MM.1S (cell line): ENCODE measurements at regions not wholly inside any gene's neighbourhood (a gene's known extent, or its start where the extent isn't known, plus 50 kb on each side); places are given as distances from the start of the nearest gene placed in this dataset.

Experiments used
- DNase-seq: peaks from one replicate; pipeline ENCODE4 v3.0.0-alpha.2; 2015
- H2AFZ ChIP-seq: fragments of 300-600 bp; sonication (generic); 2 replicates; pipeline ENCODE4 v1.6.0; 2016; ENCODE audit warnings: antibody characterized with exemption, low read length
- H3F3A ChIP-seq: fragments of 300-600 bp; sonication (generic); 2 replicates; pipeline ENCODE4 v1.6.1; 2016; ENCODE audit warnings: mild to moderate bottlenecking, antibody characterized with exemption, low read length, moderate library complexity, mixed read lengths; ENCODE audit not compliant: insufficient read depth
- H3K27ac ChIP-seq: fragments of 300-600 bp; sonication (generic); 2 replicates; pipeline ENCODE4 v1.5.1; 2016; ENCODE audit warnings: mild to moderate bottlenecking, low read length
- H3K27me3 ChIP-seq: fragments of 300-600 bp; sonication (generic); replicated peaks from 2 replicates; pipeline ENCODE4 v1.6.0; 2016; ENCODE audit warnings: low read length; ENCODE audit not compliant: insufficient read depth
- H3K36me3 ChIP-seq: fragments of 300-600 bp; sonication (generic); replicated peaks from 2 replicates; pipeline ENCODE4 v1.6.1; 2016; ENCODE audit warnings: mild to moderate bottlenecking, low read length, mixed read lengths; ENCODE audit not compliant: insufficient read depth
- H3K4me1 ChIP-seq: fragments of 300-600 bp; sonication (generic); 2 replicates; pipeline ENCODE4 v1.6.1; 2016; ENCODE audit warnings: low read length, mixed read lengths
- H3K4me2 ChIP-seq: fragments of 300-600 bp; sonication (generic); 2 replicates; pipeline ENCODE4 v1.6.0; 2016; ENCODE audit warnings: low read depth, low read length
- H3K4me3 ChIP-seq: fragments of 300-600 bp; sonication (generic); 2 replicates; pipeline ENCODE4 v1.5.1; 2016; ENCODE audit warnings: low read length, mixed read lengths
- H3K79me2 ChIP-seq: fragments of 300-600 bp; sonication (generic); 2 replicates; pipeline ENCODE4 v1.6.1; 2016; ENCODE audit warnings: mixed run types, low read length, mixed read lengths
- H3K9ac ChIP-seq: fragments of 300-600 bp; sonication (generic); 2 replicates; pipeline ENCODE4 v1.6.1; 2016; ENCODE audit warnings: low read length, mixed read lengths
- H3K9me2 ChIP-seq: fragments of 300-600 bp; sonication (generic); replicated peaks from 2 replicates; pipeline ENCODE4 v1.6.1; 2016; ENCODE audit warnings: mild to moderate bottlenecking, low read length, mixed read lengths; ENCODE audit not compliant: insufficient read depth
- H3K9me3 ChIP-seq: fragments of 300-600 bp; sonication (generic); replicated peaks from 2 replicates; pipeline ENCODE4 v1.6.1; 2016; ENCODE audit warnings: mild to moderate bottlenecking, low read length, mixed read lengths; ENCODE audit not compliant: insufficient read depth
- H4K20me1 ChIP-seq: fragments of 300-600 bp; sonication (generic); 2 replicates; pipeline ENCODE4 v1.6.1; 2016; ENCODE audit warnings: mild to moderate bottlenecking, low read length, moderate library complexity, mixed read lengths; ENCODE audit not compliant: insufficient read depth
- CTCF ChIP-seq: fragments of 300-600 bp; sonication (generic); IDR thresholded peaks from 2 replicates; pipeline ENCODE4 v1.5.1; 2016; ENCODE audit warnings: antibody characterized with exemption, low read length, mixed read lengths
- EZH2 ChIP-seq: fragments of 300-600 bp; sonication (generic); optimal IDR thresholded peaks from 2 replicates; pipeline ENCODE3; 2017; ENCODE audit warnings: low read depth, mild to moderate bottlenecking, antibody characterized with exemption, low read length, mixed read lengths
- EZH2phosphoT487 ChIP-seq: fragments of 300-600 bp; sonication (generic); IDR thresholded peaks from 2 replicates; pipeline ENCODE4 v1.6.1; 2018; ENCODE audit warnings: antibody characterized with exemption, low read length

DNA sequence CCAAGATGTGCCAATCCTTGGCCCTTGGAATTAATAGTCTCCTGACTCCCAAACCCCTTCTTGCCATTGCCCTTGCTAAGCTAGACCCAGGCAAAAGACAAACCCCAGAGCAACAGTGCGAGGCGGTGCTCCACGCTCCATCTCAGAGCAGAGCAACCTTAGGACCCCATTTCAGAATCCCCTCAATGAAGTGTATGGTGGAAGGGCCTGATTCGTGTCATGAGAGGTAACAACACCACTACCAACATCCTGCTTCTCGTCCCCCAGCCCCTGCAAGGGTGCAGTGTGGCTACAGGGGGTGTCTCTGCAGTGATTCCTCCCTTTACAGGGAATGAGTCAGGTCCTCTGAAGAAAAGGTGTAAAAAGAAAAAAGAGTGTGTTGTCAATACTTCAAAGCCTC is 103.9 kb upstream of the IRF2BP2 start:
- H3K9me2 ChIP-seq: no peaks in the 10 kb centered on the region
- no peaks in the 10 kb centered on the region for H4K20me1 ChIP-seq
- H3K4me1 ChIP-seq: no peaks in the 10 kb centered on the region
- no peaks in the 10 kb centered on the region for H3F3A ChIP-seq
- H3K79me2 ChIP-seq: no peaks in the 10 kb centered on the region
- H3K9ac ChIP-seq: no peak overlapping the region
- no peaks in the 10 kb centered on the region for H3K9me3 ChIP-seq
- no peaks in the 10 kb centered on the region for H3K27me3 ChIP-seq
- no peak overlapping the region for H3K4me3 ChIP-seq
- H3K4me2 ChIP-seq: no peak overlapping the region
- TF ChIP-seq CTCF (no peak), EZH2 (no peak), EZH2phosphoT487 (no peak)
- DNase-seq: no peak
- H2AFZ ChIP-seq: no peak overlapping the region
- H3K27ac ChIP-seq: no peak overlapping the region
- H3K36me3 ChIP-seq: no peaks in the 10 kb centered on the region

GRCh38 chr1:234713440-234713839 is 103.5 kb upstream of the IRF2BP2 start:
- H3K36me3 ChIP-seq: no peaks in the 10 kb centered on the region
- no peaks in the 10 kb centered on the region for H3K27me3 ChIP-seq
- TF ChIP-seq EZH2phosphoT487: no peak
- TF ChIP-seq CTCF: no peak
- TF ChIP-seq EZH2: no peak
- H4K20me1 ChIP-seq: no peaks in the 10 kb centered on the region
- DNase-seq: no peak
- no peaks in the 10 kb centered on the region for H3F3A ChIP-seq
- no peaks in the 10 kb centered on the region for H3K4me1 ChIP-seq
- no peak overlapping the region for H3K27ac ChIP-seq
- no peak overlapping the region for H2AFZ ChIP-seq
- no peaks in the 10 kb centered on the region for H3K79me2 ChIP-seq
- H3K9ac ChIP-seq: no peak overlapping the region
- no peak overlapping the region for H3K4me2 ChIP-seq
- no peaks in the 10 kb centered on the region for H3K9me3 ChIP-seq
- no peak overlapping the region for H3K4me3 ChIP-seq
- H3K9me2 ChIP-seq: no peaks in the 10 kb centered on the region

GRCh38 chr1:234712891-234713305 is 102.9 kb upstream of the IRF2BP2 start:
- TF ChIP-seq EZH2 (no peak), CTCF (no peak), EZH2phosphoT487 (no peak)
- H3K27me3 ChIP-seq: no peaks in the 10 kb centered on the region
- no peak overlapping the region for H2AFZ ChIP-seq
- no peaks in the 10 kb centered on the region for H3K9me2 ChIP-seq
- H3K79me2 ChIP-seq: no peaks in the 10 kb centered on the region
- no peaks in the 10 kb centered on the region for H3K4me1 ChIP-seq
- no peaks in the 10 kb centered on the region for H3K36me3 ChIP-seq
- DNase-seq: no peak
- no peak overlapping the region for H3K4me2 ChIP-seq
- no peaks in the 10 kb centered on the region for H4K20me1 ChIP-seq
- no peaks in the 10 kb centered on the region for H3K9me3 ChIP-seq
- H3K9ac ChIP-seq: no peak overlapping the region
- no peak overlapping the region for H3K4me3 ChIP-seq
- no peak overlapping the region for H3K27ac ChIP-seq
- H3F3A ChIP-seq: no peaks in the 10 kb centered on the region
